Endodermal cell (in vitro differentiated cells): ENCODE measurements at regions not wholly inside any gene's neighbourhood (a gene's known extent, or its start where the extent isn't known, plus 50 kb on each side); places are given as distances from the start of the nearest gene placed in this dataset.

Source experiments
- DNase-seq: peaks from one replicate; pipeline ENCODE4 v3.0.0-alpha.2; 2017
- H3K27ac ChIP-seq: 2 replicates; pipeline ENCODE4 v1.5.1; 2013; ENCODE audit warnings: mild to moderate bottlenecking, low read depth, low read length, moderate library complexity
- H3K27me3 ChIP-seq: 2 replicates; pipeline ENCODE4 v1.6.1; 2013; ENCODE audit warnings: mild to moderate bottlenecking, low read length, moderate library complexity; ENCODE audit not compliant: insufficient read depth, control insufficient read depth, poor library complexity, severe bottlenecking
- H3K36me3 ChIP-seq: 2 replicates; pipeline ENCODE4 v1.7.0; 2013; ENCODE audit warnings: mild to moderate bottlenecking, low read length, moderate library complexity; ENCODE audit not compliant: control insufficient read depth, insufficient read depth
- H3K4me1 ChIP-seq: one replicate; pipeline ENCODE4 v1.7.0; 2013; ENCODE audit warnings: low read length; ENCODE audit not compliant: control insufficient read depth, insufficient read depth
- H3K4me3 ChIP-seq: 2 replicates; pipeline ENCODE4 v1.5.1; 2013; ENCODE audit warnings: mild to moderate bottlenecking, low read length, moderate library complexity
- H3K9ac ChIP-seq: 2 replicates; pipeline ENCODE4 v1.6.1; 2013; ENCODE audit warnings: mild to moderate bottlenecking, low read length, moderate library complexity; ENCODE audit not compliant: poor library complexity, severe bottlenecking; ENCODE audit errors: extremely low read depth
- H3K9me3 ChIP-seq: 2 replicates; pipeline ENCODE4 v1.6.1; 2013; ENCODE audit warnings: mild to moderate bottlenecking, low read length, moderate library complexity; ENCODE audit not compliant: control insufficient read depth
- H3K27ac Mint-ChIP-seq: 2 replicates; pipeline ENCODE4 v1.8.0; 2020; ENCODE audit warnings: mixed read lengths
- H3K27me3 Mint-ChIP-seq: 2 replicates; pipeline ENCODE4 v1.8.0; 2021; ENCODE audit warnings: mild to moderate bottlenecking, mixed read lengths; ENCODE audit not compliant: insufficient read depth
- H3K36me3 Mint-ChIP-seq: 2 replicates; pipeline ENCODE4 v1.8.0; 2020; ENCODE audit warnings: low read depth, mixed read lengths
- H3K4me1 Mint-ChIP-seq: 2 replicates; pipeline ENCODE4 v1.8.0; 2020; ENCODE audit warnings: mixed read lengths
- H3K4me3 Mint-ChIP-seq: 2 replicates; pipeline ENCODE4 v1.8.0; 2020; ENCODE audit warnings: mild to moderate bottlenecking, moderate library complexity, mixed read lengths
- H3K9me3 Mint-ChIP-seq: 2 replicates; pipeline ENCODE4 v1.8.0; 2020; ENCODE audit warnings: mild to moderate bottlenecking, mixed read lengths
- CTCF ChIP-seq: fragments of 200-600 bp; sonication (generic); conservative IDR thresholded peaks from 2 replicates; pipeline ENCODE4 v1.5.0; 2021; ENCODE audit warnings: antibody characterized with exemption, mild to moderate bottlenecking
- WGBS, 2 experiments: methylation state at CpG; one replicate each; pipeline versions ENCODE4 v1.1.5 to v1.1.7; 2013; ENCODE audit warnings: missing lambda C conversion rate in 2 of 2, mixed read lengths in 1 of 2; ENCODE audit not compliant: insufficient coverage in 1 of 2, insufficient read length in 1 of 2; 5-methylcytosine and 5-hydroxymethylcytosine counted together

- TF ChIP-seq CTCF: peak; percentile 45
- no peaks in the 10 kb centered on the region for H3K36me3 Mint-ChIP-seq
- 62 to 72% methylated on average over 3 to 9 of the region's 9 CpGs for WGBS, 2 experiments
Observed at GRCh38 chr12:111201036-111201435, 167.9 kb downstream of the PHETA1 start.

GRCh38 chr12:111197376-111197944, 171.4 kb downstream of the PHETA1 start:
- Mint-ChIP-seq H3K4me3 (no peak overlapping the region), H3K9me3 (no peaks in the 10 kb centered on the region), H3K36me3 (no peaks in the 10 kb centered on the region), H3K27ac (no peak overlapping the region), H3K4me1 (no peaks in the 10 kb centered on the region), H3K27me3 (no peaks in the 10 kb centered on the region)
- peak; percentile 69 for DNase-seq
- no peaks in the 10 kb centered on the region for H3K27me3 ChIP-seq
- no peak overlapping the region for H3K27ac ChIP-seq
- no peak overlapping the region for H3K4me3 ChIP-seq
- peak; percentile 58 for TF ChIP-seq CTCF
- no peaks in the 10 kb centered on the region for H3K4me1 ChIP-seq
- H3K9me3 ChIP-seq: no peaks in the 10 kb centered on the region
- no peaks in the 10 kb centered on the region for H3K36me3 ChIP-seq
- no peak overlapping the region for H3K9ac ChIP-seq
- WGBS, 2 experiments: 94 to 95% methylated on average over 5 to 6 of the region's 6 CpGs

More at GRCh38 chr12:111201036-111201435, 167.9 kb downstream of the PHETA1 start:
- no peaks in the 10 kb centered on the region for H3K27me3 ChIP-seq
- Mint-ChIP-seq H3K4me1 (no peaks in the 10 kb centered on the region), H3K27me3 (no peaks in the 10 kb centered on the region), H3K27ac (no peak overlapping the region), H3K9me3 (no peaks in the 10 kb centered on the region), H3K4me3 (no peak overlapping the region)
- no peaks in the 10 kb centered on the region for H3K4me1 ChIP-seq
- DNase-seq: peak; percentile 76
- H3K36me3 ChIP-seq: no peaks in the 10 kb centered on the region
- no peak overlapping the region for H3K9ac ChIP-seq
- H3K9me3 ChIP-seq: no peaks in the 10 kb centered on the region
- H3K27ac ChIP-seq: no peak overlapping the region
- H3K4me3 ChIP-seq: no peak overlapping the region

- Histone ChIP-seq H3K4me1 (no peaks in the 10 kb centered on the region), H3K27ac (no peak overlapping the region), H3K9ac (no peak overlapping the region), H3K4me3 (no peak overlapping the region), H3K36me3 (no peaks in the 10 kb centered on the region), H3K9me3 (no peaks in the 10 kb centered on the region), H3K27me3 (no peaks in the 10 kb centered on the region)
- Mint-ChIP-seq H3K4me1 (no peaks in the 10 kb centered on the region), H3K36me3 (no peaks in the 10 kb centered on the region), H3K4me3 (no peak overlapping the region), H3K27ac (no peak overlapping the region), H3K27me3 (no peaks in the 10 kb centered on the region), H3K9me3 (no peaks in the 10 kb centered on the region)
- TF ChIP-seq CTCF: no peak
- WGBS, 2 experiments: 95 to 98% methylated on average over 5 of the region's 5 CpGs
- no peak for DNase-seq
Observed at GRCh38 chr12:111196532-111196931, 172.4 kb downstream of the PHETA1 start.
